ENCODE measurements at regions not wholly inside any gene's neighbourhood (a gene's known extent, or its start where the extent isn't known, plus 50 kb on each side); places are given as distances from the start of the nearest gene placed in this dataset.

DNA sequence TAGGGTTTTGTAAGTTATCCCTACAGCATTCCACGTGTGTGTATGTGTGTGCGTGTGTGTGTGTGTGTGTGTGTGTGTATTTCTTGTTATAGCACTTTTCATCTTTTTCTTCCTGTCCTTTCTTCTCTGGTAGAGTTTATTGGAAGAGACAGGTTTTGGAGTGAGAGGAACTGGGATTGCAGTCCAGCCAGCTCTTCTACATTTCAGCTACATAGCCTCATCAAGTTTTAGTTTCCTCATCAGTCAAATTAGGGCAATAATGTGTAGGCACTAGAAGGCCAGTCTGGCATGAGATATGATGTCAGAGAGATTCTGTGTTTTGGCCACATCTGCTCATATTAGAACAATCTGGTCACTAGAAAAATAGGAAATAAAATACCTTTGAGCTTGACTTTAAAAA lies 1283.5 kb upstream of the TENM4 start:
- TF ChIP-seq, protein P1, sequence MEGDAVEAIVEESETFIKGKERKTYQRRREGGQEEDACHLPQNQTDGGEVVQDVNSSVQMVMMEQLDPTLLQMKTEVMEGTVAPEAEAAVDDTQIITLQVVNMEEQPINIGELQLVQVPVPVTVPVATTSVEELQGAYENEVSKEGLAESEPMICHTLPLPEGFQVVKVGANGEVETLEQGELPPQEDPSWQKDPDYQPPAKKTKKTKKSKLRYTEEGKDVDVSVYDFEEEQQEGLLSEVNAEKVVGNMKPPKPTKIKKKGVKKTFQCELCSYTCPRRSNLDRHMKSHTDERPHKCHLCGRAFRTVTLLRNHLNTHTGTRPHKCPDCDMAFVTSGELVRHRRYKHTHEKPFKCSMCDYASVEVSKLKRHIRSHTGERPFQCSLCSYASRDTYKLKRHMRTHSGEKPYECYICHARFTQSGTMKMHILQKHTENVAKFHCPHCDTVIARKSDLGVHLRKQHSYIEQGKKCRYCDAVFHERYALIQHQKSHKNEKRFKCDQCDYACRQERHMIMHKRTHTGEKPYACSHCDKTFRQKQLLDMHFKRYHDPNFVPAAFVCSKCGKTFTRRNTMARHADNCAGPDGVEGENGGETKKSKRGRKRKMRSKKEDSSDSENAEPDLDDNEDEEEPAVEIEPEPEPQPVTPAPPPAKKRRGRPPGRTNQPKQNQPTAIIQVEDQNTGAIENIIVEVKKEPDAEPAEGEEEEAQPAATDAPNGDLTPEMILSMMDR (conservative IDR thresholded peaks at IDR 0.05), result no peak
- Mint-ChIP-seq H3K9me3 (no peaks in the 10 kb centered on the region), H3K4me3 (no peak overlapping the region), H3K36me3 (ENCODE audit: low read depth) (no peaks in the 10 kb centered on the region), H3K4me1 (no peaks in the 10 kb centered on the region), H3K27me3 (ENCODE audit: low read depth) (no peaks in the 10 kb centered on the region), H3K27ac (ENCODE audit: unreplicated experiment) (no peak overlapping the region)
- DNase-seq (ENCODE audit: low read depth, low spot score), result no peak

DNA sequence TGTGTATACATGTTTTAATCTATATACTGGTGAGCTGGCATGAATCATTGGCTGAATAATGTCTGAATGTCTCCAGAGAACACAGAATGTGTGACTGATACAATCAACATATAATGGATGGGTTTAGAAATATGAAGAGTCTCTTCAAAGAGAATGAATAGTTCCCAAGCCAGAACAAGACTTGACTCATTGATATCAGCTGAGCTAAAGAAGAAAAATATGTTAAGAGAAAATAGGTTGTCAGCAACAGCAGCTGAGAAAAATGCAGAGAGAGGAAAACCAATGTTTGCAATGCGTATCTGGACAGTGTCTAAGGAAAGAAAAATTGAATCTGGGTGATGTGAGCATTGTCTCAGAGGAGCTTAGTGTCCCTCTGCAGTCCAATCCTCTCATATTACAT lies 1281.8 kb upstream of the TENM4 start:
- TF ChIP-seq, protein P1 (conservative IDR thresholded peaks at IDR 0.05), result no peak
- Mint-ChIP-seq H3K4me1 (no peaks in the 10 kb centered on the region), H3K9me3 (no peaks in the 10 kb centered on the region), H3K27me3 (ENCODE audit: low read depth) (no peaks in the 10 kb centered on the region), H3K4me3 (no peak overlapping the region), H3K27ac (ENCODE audit: unreplicated experiment) (no peak overlapping the region), H3K36me3 (ENCODE audit: low read depth) (no peaks in the 10 kb centered on the region)
- DNase-seq (ENCODE audit: low read depth, low spot score), result no peak

DNA sequence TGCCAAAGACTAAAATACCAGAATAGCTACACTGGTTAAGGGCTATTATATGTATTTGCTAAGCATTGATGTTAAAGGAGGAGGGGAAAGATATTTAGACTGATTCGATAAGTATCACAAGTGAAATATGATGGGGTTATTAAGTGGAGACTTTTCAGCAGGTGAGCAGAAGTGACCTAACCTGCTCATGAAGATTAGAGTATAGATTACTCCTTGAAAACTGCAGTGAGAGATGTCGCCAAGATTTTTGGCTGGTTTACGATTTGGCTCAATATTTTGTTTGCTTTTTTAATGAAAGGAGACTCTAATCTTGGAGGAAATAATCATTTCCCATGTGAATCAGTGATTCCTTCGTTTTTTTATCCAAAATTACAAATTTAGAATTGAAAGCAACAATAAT lies 1279.5 kb upstream of the TENM4 start:
- H3K36me3 Mint-ChIP-seq (ENCODE audit: low read depth), result no peaks in the 10 kb centered on the region
- no peak for DNase-seq (ENCODE audit: low read depth, low spot score)
- no peaks in the 10 kb centered on the region for H3K27me3 Mint-ChIP-seq (ENCODE audit: low read depth)
- no peak overlapping the region for H3K4me3 Mint-ChIP-seq
- TF ChIP-seq, protein P1 (conservative IDR thresholded peaks at IDR 0.05), result no peak
- no peak overlapping the region for H3K27ac Mint-ChIP-seq (ENCODE audit: unreplicated experiment)
- H3K9me3 Mint-ChIP-seq, result no peaks in the 10 kb centered on the region
- H3K4me1 Mint-ChIP-seq, result no peaks in the 10 kb centered on the region

DNA sequence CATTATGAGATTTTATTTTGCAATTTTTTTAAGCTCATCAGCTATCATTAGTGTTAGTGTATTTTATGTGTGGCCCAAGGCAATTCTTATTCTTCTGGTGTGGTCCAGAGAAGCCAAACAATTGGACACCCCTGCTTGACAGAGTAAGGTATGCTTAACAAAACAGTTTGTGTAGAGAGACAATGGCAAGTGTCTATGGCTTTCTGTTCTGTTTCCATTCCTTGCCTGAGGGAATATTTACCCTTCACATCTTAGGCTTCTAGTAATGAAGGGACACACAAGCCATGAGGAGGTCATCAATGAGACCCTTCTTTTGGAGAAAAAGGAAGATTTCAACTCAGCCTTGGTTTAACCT lies 1278.4 kb upstream of the TENM4 start:
- Mint-ChIP-seq H3K36me3 (ENCODE audit: low read depth) (no peaks in the 10 kb centered on the region), H3K27ac (ENCODE audit: unreplicated experiment) (no peak overlapping the region), H3K27me3 (ENCODE audit: low read depth) (no peaks in the 10 kb centered on the region), H3K4me3 (no peak overlapping the region), H3K4me1 (no peaks in the 10 kb centered on the region), H3K9me3 (peaks cover 3% of the 10 kb centered on the region)
- TF ChIP-seq, protein P1 (conservative IDR thresholded peaks at IDR 0.05), result no peak
- no peak for DNase-seq (ENCODE audit: low read depth, low spot score)

DNA sequence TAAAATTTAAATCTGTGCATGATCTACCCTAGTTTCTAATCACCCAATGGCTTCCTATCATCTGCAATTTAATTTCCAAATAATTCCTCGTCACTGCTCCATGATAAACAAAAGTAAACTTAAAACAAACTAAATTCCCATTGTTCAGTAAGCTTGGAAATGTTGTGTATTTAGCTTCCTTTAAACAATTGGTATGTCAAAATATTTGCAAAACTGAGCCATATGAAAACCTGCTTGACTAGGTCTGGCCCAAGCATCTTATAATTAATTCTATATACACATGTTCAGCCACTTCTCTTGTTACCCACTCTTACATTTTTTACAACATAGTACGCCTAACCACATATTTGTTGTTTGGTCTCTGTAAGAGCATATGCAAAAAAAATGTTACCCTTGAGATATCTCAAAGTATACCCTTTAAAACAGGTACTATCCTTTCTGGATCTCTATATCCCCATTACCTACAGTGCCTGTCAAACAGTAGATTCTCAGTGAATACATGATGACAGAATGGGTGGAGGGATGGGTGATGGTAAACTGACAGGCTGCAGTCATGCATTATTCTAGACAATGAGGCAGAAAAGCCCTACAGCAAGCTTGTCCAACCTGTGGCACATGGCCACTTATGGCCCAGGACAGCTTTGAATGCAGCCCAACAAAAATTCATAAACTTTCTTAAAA lies 1277.9 kb upstream of the TENM4 start:
- H3K36me3 Mint-ChIP-seq (ENCODE audit: low read depth), result no peaks in the 10 kb centered on the region
- no peak overlapping the region for H3K27ac Mint-ChIP-seq (ENCODE audit: unreplicated experiment)
- H3K4me3 Mint-ChIP-seq, result no peak overlapping the region
- no peaks in the 10 kb centered on the region for H3K27me3 Mint-ChIP-seq (ENCODE audit: low read depth)
- no peaks in the 10 kb centered on the region for H3K4me1 Mint-ChIP-seq
- peaks cover 4% of the 10 kb centered on the region for H3K9me3 Mint-ChIP-seq
- TF ChIP-seq, protein P1 (conservative IDR thresholded peaks at IDR 0.05), result no peak
- no peak for DNase-seq (ENCODE audit: low read depth, low spot score)

All from neural crest cell (in vitro differentiated cells).